ENCODE measurements at regions not wholly inside any gene's neighbourhood (a gene's known extent, or its start where the extent isn't known, plus 50 kb on each side); places are given as distances from the start of the nearest gene placed in this dataset.

DNA sequence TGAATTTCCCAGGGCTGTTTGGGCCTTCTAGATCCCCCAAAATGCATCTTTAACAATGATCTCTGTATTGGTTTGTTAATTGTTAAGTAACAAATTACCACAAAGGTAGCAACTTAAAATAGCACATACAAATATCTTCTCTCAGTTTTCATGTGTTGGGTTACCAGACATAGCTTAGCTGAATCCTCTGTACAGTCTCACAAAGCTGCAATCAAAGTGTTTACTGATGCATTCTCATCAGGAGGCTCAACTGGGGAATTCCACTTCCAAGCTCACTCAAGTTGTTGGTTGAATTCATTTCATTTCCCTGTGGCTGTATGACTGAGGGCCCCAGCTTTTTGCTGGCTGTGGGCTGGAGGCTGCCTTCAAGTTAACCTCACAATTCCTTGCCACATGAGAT lies 297.6 kb downstream of the RPLP1 start:
- TF ChIP-seq SP1 (IDR thresholded peaks at IDR 0.05), result no peak
- TF ChIP-seq NFRKB (IDR thresholded peaks at IDR 0.05), result no peak
- no peak for TF ChIP-seq HDGF (IDR thresholded peaks at IDR 0.05; ENCODE audit: borderline replicate concordance)
- no peak for TF ChIP-seq FOXK2 (IDR thresholded peaks at IDR 0.05)
- no peak for TF ChIP-seq FOXM1 (IDR thresholded peaks at IDR 0.05; ENCODE audit: borderline replicate concordance)
- no peak for TF ChIP-seq ARNT (IDR thresholded peaks at IDR 0.05)
- no peak for TF ChIP-seq BHLHE40 (IDR thresholded peaks at IDR 0.05; ENCODE audit: borderline replicate concordance)
- no peak for TF ChIP-seq ZNF384 (IDR thresholded peaks at IDR 0.05)
- no peak for TF ChIP-seq SUZ12 (IDR thresholded peaks at IDR 0.05)
- no peak for TF ChIP-seq LEF1 (IDR thresholded peaks at IDR 0.05; ENCODE audit: borderline replicate concordance)
- no peak for TF ChIP-seq TARDBP (IDR thresholded peaks at IDR 0.05)
- TF ChIP-seq FOXA1 (IDR thresholded peaks at IDR 0.05), result no peak
- TF ChIP-seq, protein P1, sequence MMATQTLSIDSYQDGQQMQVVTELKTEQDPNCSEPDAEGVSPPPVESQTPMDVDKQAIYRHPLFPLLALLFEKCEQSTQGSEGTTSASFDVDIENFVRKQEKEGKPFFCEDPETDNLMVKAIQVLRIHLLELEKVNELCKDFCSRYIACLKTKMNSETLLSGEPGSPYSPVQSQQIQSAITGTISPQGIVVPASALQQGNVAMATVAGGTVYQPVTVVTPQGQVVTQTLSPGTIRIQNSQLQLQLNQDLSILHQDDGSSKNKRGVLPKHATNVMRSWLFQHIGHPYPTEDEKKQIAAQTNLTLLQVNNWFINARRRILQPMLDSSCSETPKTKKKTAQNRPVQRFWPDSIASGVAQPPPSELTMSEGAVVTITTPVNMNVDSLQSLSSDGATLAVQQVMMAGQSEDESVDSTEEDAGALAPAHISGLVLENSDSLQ (IDR thresholded peaks at IDR 0.05), result no peak
- TF ChIP-seq CTBP1 (IDR thresholded peaks at IDR 0.05; ENCODE audit: borderline replicate concordance), result no peak
- no peak for TF ChIP-seq L3MBTL2 (conservative IDR thresholded peaks at IDR 0.05)
- TF ChIP-seq ELF4 (IDR thresholded peaks at IDR 0.05), result no peak
- POLR2A ChIA-PET, result no interaction called here
- CTCF ChIA-PET, result no interaction called here
- no peak for DNase-seq (ENCODE audit: extremely low spot score)

DNA sequence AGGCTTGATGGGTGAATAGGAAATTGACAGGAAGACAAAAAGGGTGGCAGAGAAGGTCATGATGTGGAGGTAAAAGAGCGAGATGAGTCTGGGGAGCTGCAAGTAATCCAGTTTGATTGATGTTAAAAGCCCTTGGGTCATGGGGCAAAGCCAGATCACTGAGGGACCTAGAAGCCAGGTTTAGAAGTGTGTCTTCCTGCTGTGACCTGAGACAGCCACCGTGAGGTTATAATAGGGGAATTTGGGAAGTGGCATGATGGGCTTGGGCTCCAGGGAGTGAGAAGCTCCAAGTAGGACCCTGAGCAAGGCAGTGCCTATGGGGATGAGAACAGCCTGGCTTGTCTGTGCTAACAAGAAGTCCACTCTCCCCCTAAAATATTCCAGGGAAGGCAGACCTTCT lies 298.5 kb downstream of the RPLP1 start:
- POLR2A ChIA-PET, result no interaction called here
- TF ChIP-seq FOXM1 (IDR thresholded peaks at IDR 0.05; ENCODE audit: borderline replicate concordance), result no peak
- TF ChIP-seq ARNT (IDR thresholded peaks at IDR 0.05), result no peak
- TF ChIP-seq CTBP1 (IDR thresholded peaks at IDR 0.05; ENCODE audit: borderline replicate concordance), result no peak
- CTCF ChIA-PET, result no interaction called here

DNA sequence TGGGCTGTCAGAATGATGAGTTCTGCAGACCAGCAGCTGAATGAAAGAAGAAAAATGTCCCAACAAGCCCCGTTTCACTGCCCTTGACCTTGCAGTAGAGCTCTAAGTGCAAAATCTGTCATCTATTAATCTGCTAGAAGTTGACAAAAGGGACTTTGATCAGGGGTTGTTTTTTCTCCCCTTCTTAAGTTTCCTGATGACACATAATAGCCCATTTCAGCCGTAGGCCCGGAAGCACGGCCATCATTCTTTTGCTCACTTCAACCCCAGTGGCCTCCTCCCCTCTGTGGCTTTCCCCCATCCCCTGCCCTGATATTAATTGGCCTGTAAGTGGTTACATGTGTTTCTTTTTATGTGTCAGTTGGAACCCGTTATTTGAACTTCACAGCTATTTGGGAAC lies 298.9 kb downstream of the RPLP1 start:
- DNase-seq (ENCODE audit: extremely low spot score), result no peak
- POLR2A ChIA-PET, result no interaction called here
- TF ChIP-seq ELF4 (IDR thresholded peaks at IDR 0.05), result no peak
- TF ChIP-seq FOXM1 (IDR thresholded peaks at IDR 0.05; ENCODE audit: borderline replicate concordance), result no peak
- TF ChIP-seq NFRKB (IDR thresholded peaks at IDR 0.05), result no peak
- no peak for TF ChIP-seq BHLHE40 (IDR thresholded peaks at IDR 0.05; ENCODE audit: borderline replicate concordance)
- no peak for TF ChIP-seq L3MBTL2 (conservative IDR thresholded peaks at IDR 0.05)
- no peak for TF ChIP-seq CTBP1 (IDR thresholded peaks at IDR 0.05; ENCODE audit: borderline replicate concordance)
- TF ChIP-seq SP1 (IDR thresholded peaks at IDR 0.05), result no peak
- TF ChIP-seq LEF1 (IDR thresholded peaks at IDR 0.05; ENCODE audit: borderline replicate concordance), result no peak
- TF ChIP-seq ZNF384 (IDR thresholded peaks at IDR 0.05), result no peak
- CTCF ChIA-PET, result no interaction called here

More for the DNA sequence above, 298.5 kb downstream of the RPLP1 start:
- DNase-seq (ENCODE audit: extremely low spot score), result no peak

DNA sequence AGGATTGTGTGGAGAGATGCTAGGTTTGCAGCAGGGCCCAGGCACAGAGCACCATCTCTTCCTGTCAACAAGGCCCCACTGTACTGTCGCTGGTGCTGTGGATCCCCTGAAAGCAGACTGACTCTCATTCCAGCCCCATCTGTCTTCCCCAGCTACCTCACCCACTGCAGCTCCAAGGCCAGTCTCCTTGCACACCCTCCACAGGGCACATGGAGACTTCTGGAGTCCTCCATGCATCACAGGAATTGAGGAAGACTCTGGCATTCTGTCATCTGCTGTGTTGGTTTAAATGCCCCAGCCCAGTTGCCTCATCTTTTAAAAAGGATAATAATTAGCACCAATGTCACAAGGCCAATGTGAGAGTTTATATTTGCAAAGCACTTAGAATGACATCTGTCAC lies 301.2 kb downstream of the RPLP1 start:
- ChIA-PET POLR2A (no interaction called here), CTCF (no interaction called here)
- no peak for DNase-seq (ENCODE audit: extremely low spot score)
- TF ChIP-seq HDGF (IDR thresholded peaks at IDR 0.05; ENCODE audit: borderline replicate concordance), result no peak
- no peak for TF ChIP-seq L3MBTL2 (conservative IDR thresholded peaks at IDR 0.05)
- TF ChIP-seq ELF4 (IDR thresholded peaks at IDR 0.05), result no peak
- no peak for TF ChIP-seq FOXM1 (IDR thresholded peaks at IDR 0.05; ENCODE audit: borderline replicate concordance)
- no peak for TF ChIP-seq SUZ12 (IDR thresholded peaks at IDR 0.05)
- TF ChIP-seq ZNF384 (IDR thresholded peaks at IDR 0.05), result no peak
- TF ChIP-seq, protein P1 (IDR thresholded peaks at IDR 0.05), result no peak
- no peak for TF ChIP-seq NFRKB (IDR thresholded peaks at IDR 0.05)
- no peak for TF ChIP-seq SP1 (IDR thresholded peaks at IDR 0.05)
- no peak for TF ChIP-seq LEF1 (IDR thresholded peaks at IDR 0.05; ENCODE audit: borderline replicate concordance)
- TF ChIP-seq FOXA1 (IDR thresholded peaks at IDR 0.05), result no peak
- TF ChIP-seq CTBP1 (IDR thresholded peaks at IDR 0.05; ENCODE audit: borderline replicate concordance), result no peak
- TF ChIP-seq BHLHE40 (IDR thresholded peaks at IDR 0.05; ENCODE audit: borderline replicate concordance), result no peak
- no peak for TF ChIP-seq TARDBP (IDR thresholded peaks at IDR 0.05)
- no peak for TF ChIP-seq ARNT (IDR thresholded peaks at IDR 0.05)

DNA sequence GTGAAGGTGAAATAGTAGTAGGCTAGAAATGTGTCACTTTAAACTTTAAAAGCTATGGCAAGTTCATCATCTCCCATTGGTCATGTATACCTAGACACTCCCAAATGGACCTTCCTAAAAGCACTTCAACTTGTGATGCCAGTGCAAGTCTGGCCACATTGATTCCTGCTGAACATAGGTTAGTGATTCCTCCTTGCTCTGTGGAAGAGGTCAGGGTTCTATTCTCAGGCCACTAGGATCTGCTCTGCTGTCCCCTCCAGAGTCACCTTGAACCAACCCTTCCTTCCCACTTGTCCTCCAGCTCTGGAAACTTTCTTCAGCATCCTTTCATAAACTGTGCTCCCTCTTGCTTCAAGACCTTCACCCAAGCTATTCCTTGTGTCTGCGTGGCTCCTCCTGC lies 301.7 kb downstream of the RPLP1 start:
- POLR2A ChIA-PET, result no interaction called here
- TF ChIP-seq LEF1 (IDR thresholded peaks at IDR 0.05; ENCODE audit: borderline replicate concordance) (no peak), CTBP1 (IDR thresholded peaks at IDR 0.05; ENCODE audit: borderline replicate concordance) (no peak), TARDBP (IDR thresholded peaks at IDR 0.05) (no peak), SUZ12 (IDR thresholded peaks at IDR 0.05) (no peak), FOXA1 (IDR thresholded peaks at IDR 0.05) (no peak), ELF4 (IDR thresholded peaks at IDR 0.05) (no peak), FOXM1 (IDR thresholded peaks at IDR 0.05; ENCODE audit: borderline replicate concordance) (no peak), ARNT (IDR thresholded peaks at IDR 0.05) (no peak), FOXK2 (IDR thresholded peaks at IDR 0.05) (no peak), L3MBTL2 (conservative IDR thresholded peaks at IDR 0.05) (no peak), HDGF (IDR thresholded peaks at IDR 0.05; ENCODE audit: borderline replicate concordance) (no peak)
- TF ChIP-seq, protein P1 (IDR thresholded peaks at IDR 0.05), result no peak
- DNase-seq (ENCODE audit: extremely low spot score), result no peak
- CTCF ChIA-PET, result no interaction called here

DNA sequence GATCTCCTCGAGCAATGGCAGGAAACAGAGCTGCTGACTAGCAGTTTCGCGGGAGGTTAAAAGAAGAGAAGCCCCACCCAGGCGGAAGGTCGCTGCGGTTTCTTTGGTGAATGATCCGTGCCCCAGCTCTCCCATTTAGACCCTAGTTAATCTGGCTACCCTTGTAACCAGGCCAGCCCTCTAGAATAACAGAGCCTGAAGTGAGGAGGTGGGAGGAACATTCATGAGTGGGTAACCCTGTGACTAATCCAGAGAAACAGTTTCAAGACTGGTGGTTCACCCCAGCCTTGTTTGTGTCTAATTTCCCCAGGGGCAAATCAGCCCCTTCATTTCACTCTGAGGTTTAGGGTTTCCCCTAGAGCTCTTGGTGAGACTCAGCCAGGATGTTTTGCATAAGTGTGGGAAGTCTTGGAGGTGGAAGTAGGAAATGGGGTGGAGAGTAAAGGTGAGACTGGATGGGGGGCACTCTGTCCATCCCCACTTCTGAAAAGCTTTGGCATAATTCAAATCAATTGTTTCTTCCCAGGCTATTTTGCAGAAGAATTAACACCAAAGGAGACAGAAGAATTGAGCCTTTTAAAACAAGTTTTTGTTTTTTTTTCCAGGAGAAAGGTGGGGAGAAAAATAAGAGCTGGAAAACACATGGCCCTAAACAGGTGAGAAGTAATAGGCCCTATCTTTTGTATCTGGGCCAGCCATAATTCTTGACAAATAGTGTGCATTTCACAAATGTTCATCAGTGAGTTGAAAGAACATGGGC lies 303.1 kb downstream of the RPLP1 start:
- POLR2A ChIA-PET, result no interaction called here

More for the DNA sequence above, 303.1 kb downstream of the RPLP1 start:
- DNase-seq (ENCODE audit: extremely low spot score), result no peak
- no peak for TF ChIP-seq ELF4 (IDR thresholded peaks at IDR 0.05)
- no peak for TF ChIP-seq FOXM1 (IDR thresholded peaks at IDR 0.05; ENCODE audit: borderline replicate concordance)
- TF ChIP-seq ZNF384 (IDR thresholded peaks at IDR 0.05), result no peak
- TF ChIP-seq L3MBTL2 (conservative IDR thresholded peaks at IDR 0.05), result no peak
- no peak for TF ChIP-seq CTBP1 (IDR thresholded peaks at IDR 0.05; ENCODE audit: borderline replicate concordance)
- no peak for TF ChIP-seq SUZ12 (IDR thresholded peaks at IDR 0.05)
- TF ChIP-seq, protein P1 (IDR thresholded peaks at IDR 0.05), result no peak
- no peak for TF ChIP-seq NFRKB (IDR thresholded peaks at IDR 0.05)
- TF ChIP-seq BHLHE40 (IDR thresholded peaks at IDR 0.05; ENCODE audit: borderline replicate concordance), result no peak
- TF ChIP-seq FOXA1 (IDR thresholded peaks at IDR 0.05), result no peak
- no peak for TF ChIP-seq SP1 (IDR thresholded peaks at IDR 0.05)
- no peak for TF ChIP-seq LEF1 (IDR thresholded peaks at IDR 0.05; ENCODE audit: borderline replicate concordance)
- TF ChIP-seq FOXK2 (IDR thresholded peaks at IDR 0.05), result no peak
- no peak for TF ChIP-seq HDGF (IDR thresholded peaks at IDR 0.05; ENCODE audit: borderline replicate concordance)
- CTCF ChIA-PET, result no interaction called here

Data from HEK293T (cell line).